K562 (cell line): ENCODE measurements at regions not wholly inside any gene's neighbourhood (a gene's known extent, or its start where the extent isn't known, plus 50 kb on each side); places are given as distances from the start of the nearest gene placed in this dataset.

Experiments
- TF ChIP-seq, protein P1 (sequence below): sonication (generic); formaldehyde crosslinking; IDR thresholded peaks from 2 replicates; pipeline ENCODE4 v1.8.0; 2023; ENCODE audit warnings: mild to moderate bottlenecking, missing genetic modification reagents
- TF ChIP-seq, protein P2 (sequence below): fragments of 450-650 bp; IDR thresholded peaks from 2 replicates; pipeline ENCODE4 v1.6.1; 2017; ENCODE audit warnings: antibody characterized with exemption, mild to moderate bottlenecking

DNA sequence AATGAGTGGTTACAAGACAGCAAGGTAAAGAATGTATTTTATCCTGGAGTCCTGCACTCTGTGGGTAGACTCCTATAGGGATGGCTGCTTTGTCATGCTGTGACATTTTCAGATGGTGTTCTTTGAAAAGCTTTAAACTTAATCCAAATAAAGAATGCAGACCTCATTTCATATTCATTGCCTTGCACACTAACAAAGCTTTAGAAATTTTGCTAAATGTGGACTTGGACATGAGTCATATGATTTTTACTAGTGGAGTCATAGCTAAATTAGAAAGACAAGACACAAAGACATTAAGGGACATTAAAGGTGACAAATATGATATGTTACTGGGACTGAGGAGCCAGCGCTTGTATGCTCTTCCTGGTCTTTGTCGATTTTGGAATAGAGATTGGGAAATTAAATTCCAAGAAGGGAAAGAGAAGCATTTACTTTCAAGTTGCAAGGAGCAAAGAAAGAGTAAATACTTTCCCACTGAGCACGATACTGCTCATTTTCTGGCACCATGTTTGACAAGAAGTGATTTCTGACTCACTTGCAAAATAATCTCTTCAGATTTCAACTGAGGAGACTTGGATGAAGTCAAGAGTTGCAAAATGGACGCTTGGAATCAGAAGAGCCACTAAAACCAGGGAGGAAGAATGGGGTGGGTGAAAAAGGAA, 152.9 kb upstream of the MYOCD start (continued):
- TF ChIP-seq, protein P1, sequence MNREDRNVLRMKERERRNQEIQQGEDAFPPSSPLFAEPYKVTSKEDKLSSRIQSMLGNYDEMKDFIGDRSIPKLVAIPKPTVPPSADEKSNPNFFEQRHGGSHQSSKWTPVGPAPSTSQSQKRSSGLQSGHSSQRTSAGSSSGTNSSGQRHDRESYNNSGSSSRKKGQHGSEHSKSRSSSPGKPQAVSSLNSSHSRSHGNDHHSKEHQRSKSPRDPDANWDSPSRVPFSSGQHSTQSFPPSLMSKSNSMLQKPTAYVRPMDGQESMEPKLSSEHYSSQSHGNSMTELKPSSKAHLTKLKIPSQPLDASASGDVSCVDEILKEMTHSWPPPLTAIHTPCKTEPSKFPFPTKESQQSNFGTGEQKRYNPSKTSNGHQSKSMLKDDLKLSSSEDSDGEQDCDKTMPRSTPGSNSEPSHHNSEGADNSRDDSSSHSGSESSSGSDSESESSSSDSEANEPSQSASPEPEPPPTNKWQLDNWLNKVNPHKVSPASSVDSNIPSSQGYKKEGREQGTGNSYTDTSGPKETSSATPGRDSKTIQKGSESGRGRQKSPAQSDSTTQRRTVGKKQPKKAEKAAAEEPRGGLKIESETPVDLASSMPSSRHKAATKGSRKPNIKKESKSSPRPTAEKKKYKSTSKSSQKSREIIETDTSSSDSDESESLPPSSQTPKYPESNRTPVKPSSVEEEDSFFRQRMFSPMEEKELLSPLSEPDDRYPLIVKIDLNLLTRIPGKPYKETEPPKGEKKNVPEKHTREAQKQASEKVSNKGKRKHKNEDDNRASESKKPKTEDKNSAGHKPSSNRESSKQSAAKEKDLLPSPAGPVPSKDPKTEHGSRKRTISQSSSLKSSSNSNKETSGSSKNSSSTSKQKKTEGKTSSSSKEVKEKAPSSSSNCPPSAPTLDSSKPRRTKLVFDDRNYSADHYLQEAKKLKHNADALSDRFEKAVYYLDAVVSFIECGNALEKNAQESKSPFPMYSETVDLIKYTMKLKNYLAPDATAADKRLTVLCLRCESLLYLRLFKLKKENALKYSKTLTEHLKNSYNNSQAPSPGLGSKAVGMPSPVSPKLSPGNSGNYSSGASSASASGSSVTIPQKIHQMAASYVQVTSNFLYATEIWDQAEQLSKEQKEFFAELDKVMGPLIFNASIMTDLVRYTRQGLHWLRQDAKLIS (CRISPR knock-in tag), result no peak
- TF ChIP-seq, protein P2, sequence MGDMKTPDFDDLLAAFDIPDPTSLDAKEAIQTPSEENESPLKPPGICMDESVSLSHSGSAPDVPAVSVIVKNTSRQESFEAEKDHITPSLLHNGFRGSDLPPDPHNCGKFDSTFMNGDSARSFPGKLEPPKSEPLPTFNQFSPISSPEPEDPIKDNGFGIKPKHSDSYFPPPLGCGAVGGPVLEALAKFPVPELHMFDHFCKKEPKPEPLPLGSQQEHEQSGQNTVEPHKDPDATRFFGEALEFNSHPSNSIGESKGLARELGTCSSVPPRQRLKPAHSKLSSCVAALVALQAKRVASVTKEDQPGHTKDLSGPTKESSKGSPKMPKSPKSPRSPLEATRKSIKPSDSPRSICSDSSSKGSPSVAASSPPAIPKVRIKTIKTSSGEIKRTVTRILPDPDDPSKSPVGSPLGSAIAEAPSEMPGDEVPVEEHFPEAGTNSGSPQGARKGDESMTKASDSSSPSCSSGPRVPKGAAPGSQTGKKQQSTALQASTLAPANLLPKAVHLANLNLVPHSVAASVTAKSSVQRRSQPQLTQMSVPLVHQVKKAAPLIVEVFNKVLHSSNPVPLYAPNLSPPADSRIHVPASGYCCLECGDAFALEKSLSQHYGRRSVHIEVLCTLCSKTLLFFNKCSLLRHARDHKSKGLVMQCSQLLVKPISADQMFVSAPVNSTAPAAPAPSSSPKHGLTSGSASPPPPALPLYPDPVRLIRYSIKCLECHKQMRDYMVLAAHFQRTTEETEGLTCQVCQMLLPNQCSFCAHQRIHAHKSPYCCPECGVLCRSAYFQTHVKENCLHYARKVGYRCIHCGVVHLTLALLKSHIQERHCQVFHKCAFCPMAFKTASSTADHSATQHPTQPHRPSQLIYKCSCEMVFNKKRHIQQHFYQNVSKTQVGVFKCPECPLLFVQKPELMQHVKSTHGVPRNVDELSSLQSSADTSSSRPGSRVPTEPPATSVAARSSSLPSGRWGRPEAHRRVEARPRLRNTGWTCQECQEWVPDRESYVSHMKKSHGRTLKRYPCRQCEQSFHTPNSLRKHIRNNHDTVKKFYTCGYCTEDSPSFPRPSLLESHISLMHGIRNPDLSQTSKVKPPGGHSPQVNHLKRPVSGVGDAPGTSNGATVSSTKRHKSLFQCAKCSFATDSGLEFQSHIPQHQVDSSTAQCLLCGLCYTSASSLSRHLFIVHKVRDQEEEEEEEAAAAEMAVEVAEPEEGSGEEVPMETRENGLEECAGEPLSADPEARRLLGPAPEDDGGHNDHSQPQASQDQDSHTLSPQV, result no peak
